Ovary (tissue), 3 donors: ENCODE measurements at regions not wholly inside any gene's neighbourhood (a gene's known extent, or its start where the extent isn't known, plus 50 kb on each side); places are given as distances from the start of the nearest gene placed in this dataset.

Source experiments
- POLR2A ChIP-seq: fragments of 450-650 bp; IDR thresholded peaks from one replicate; pipeline ENCODE4 v1.6.1; 2017; ENCODE audit warnings: antibody characterized with exemption, mild to moderate bottlenecking, moderate library complexity
- TF ChIP-seq, protein P1 (sequence below), 3 donors: fragments of 450-650 bp in 2 of 3; fragments of 200-600 bp in 1 of 3; IDR thresholded peaks; one replicate each; pipeline versions ENCODE4 v1.5.1 to v1.8.0; 2016 to 2022; ENCODE audit warnings: antibody characterized with exemption in 3 of 3, mild to moderate bottlenecking in 1 of 3
- donor health status: DM: no; HTN: no; CAD: no.

- TF ChIP-seq, protein P1, sequence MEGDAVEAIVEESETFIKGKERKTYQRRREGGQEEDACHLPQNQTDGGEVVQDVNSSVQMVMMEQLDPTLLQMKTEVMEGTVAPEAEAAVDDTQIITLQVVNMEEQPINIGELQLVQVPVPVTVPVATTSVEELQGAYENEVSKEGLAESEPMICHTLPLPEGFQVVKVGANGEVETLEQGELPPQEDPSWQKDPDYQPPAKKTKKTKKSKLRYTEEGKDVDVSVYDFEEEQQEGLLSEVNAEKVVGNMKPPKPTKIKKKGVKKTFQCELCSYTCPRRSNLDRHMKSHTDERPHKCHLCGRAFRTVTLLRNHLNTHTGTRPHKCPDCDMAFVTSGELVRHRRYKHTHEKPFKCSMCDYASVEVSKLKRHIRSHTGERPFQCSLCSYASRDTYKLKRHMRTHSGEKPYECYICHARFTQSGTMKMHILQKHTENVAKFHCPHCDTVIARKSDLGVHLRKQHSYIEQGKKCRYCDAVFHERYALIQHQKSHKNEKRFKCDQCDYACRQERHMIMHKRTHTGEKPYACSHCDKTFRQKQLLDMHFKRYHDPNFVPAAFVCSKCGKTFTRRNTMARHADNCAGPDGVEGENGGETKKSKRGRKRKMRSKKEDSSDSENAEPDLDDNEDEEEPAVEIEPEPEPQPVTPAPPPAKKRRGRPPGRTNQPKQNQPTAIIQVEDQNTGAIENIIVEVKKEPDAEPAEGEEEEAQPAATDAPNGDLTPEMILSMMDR (IDR thresholded peaks at IDR 0.05), result no peak
- no peak for TF ChIP-seq POLR2A
These were observed 670.7 kb upstream of the CITED2 start for GRCh38 chr6:140045116-140045515.
